ENCODE measurements at regions not wholly inside any gene's neighbourhood (a gene's known extent, or its start where the extent isn't known, plus 50 kb on each side); places are given as distances from the start of the nearest gene placed in this dataset.

GRCh38 chr5:106827061-106827460 is 843.7 kb downstream of the EFNA5 start:
- TF ChIP-seq CTCF (IDR thresholded peaks at IDR 0.05): no peak
- no peak overlapping the region for H3K27ac ChIP-seq
- DNase-seq (ENCODE audit: low spot score): no peak
- H3K4me3 ChIP-seq: no peak overlapping the region

DNA sequence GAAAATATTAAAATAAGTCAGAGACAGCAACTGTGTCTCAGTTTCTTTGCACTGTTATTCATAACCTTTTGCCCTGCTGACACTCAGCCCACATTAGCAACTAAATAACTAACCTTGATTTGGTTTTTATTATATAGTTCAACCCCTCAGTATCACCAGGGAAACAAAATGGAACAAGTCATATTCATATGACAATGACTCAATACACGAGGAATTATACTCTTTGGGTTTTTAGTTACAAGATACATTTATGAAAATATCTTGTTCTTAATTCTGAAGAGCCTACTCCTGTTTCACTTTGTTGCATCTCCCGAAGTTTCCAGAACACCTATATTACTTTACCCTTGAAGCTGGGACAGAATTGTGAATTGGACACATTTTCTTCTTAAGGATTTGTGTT is 845.4 kb downstream of the EFNA5 start:
- no peak for TF ChIP-seq CTCF (IDR thresholded peaks at IDR 0.05)
- H3K4me3 ChIP-seq: no peak overlapping the region
- DNase-seq (ENCODE audit: low spot score): no peak
- H3K27ac ChIP-seq: no peak overlapping the region

DNA sequence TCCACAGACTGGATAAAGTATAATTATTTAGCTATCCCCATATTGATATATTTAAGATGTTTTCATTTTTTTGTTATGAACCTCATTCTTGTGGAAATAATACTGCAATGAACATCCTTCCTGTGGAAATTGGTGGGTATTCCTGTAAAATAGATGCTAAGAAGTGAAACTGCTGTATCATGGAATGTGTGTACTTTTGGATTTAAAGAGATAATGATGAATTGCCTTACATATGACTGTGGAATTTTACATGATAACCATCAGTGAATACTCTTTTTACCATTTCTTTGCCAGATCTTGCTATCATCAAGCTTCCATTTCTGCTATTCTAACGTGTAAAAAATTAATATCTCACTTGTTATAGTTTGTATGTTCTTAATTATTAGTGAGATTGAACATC is 847.9 kb downstream of the EFNA5 start:
- no peak for TF ChIP-seq CTCF (IDR thresholded peaks at IDR 0.05)
- no peak overlapping the region for H3K27ac ChIP-seq
- no peak for DNase-seq (ENCODE audit: low spot score)
- H3K4me3 ChIP-seq: no peak overlapping the region

- no peak for DNase-seq (ENCODE audit: low spot score)
- no peak for TF ChIP-seq CTCF (IDR thresholded peaks at IDR 0.05)
- H3K4me3 ChIP-seq: no peak overlapping the region
- H3K27ac ChIP-seq: no peak overlapping the region
Observed at GRCh38 chr5:106818552-106818951, 852.2 kb downstream of the EFNA5 start.

- no peak for DNase-seq (ENCODE audit: low spot score)
- TF ChIP-seq CTCF (IDR thresholded peaks at IDR 0.05): no peak
- no peak overlapping the region for H3K4me3 ChIP-seq
Observed at GRCh38 chr5:106814961-106815360, 855.8 kb downstream of the EFNA5 start.

DNA sequence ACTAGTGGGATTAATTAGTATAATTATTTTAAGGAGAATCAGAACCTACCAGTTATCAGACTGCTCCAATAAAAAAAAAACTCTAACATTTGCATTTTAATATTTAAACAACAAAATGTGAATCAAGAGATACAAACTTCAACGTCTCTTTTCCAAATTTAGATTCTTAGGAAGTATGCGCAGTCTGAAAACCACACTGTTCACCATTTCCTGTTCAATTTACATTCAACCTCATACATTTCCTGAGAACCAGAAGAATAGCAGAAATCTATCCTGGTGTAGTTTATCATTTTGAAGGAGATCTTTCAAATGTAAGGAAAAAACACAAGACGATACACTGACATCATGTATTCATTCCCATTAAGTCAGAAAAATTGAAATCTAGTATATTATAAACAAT is 869.2 kb downstream of the EFNA5 start:
- no peak for TF ChIP-seq CTCF (IDR thresholded peaks at IDR 0.05)
- H3K4me3 ChIP-seq: no peak overlapping the region
- H3K27ac ChIP-seq: no peak overlapping the region
- no peak for DNase-seq (ENCODE audit: low spot score)

More at GRCh38 chr5:106814961-106815360, 855.8 kb downstream of the EFNA5 start:
- no peak overlapping the region for H3K27ac ChIP-seq

- no peak for DNase-seq (ENCODE audit: low spot score)
- no peak overlapping the region for H3K4me3 ChIP-seq
- no peak for TF ChIP-seq CTCF (IDR thresholded peaks at IDR 0.05)
- H3K27ac ChIP-seq: no peak overlapping the region
Observed at GRCh38 chr5:106797996-106798395, 872.7 kb downstream of the EFNA5 start.
